ENCODE measurements at regions not wholly inside any gene's neighbourhood (a gene's known extent, or its start where the extent isn't known, plus 50 kb on each side); places are given as distances from the start of the nearest gene placed in this dataset.

- DNase-seq (ENCODE audit: low read depth in 4 of 4, low spot score in 2 of 4), result no peak
Measured at GRCh38 chr13:71090990-71091389, 776.0 kb downstream of the DACH1 start.

- no peak for DNase-seq (ENCODE audit: low read depth in 4 of 4, low spot score in 2 of 4)
Measured at GRCh38 chr13:71089056-71089455, 777.9 kb downstream of the DACH1 start.

GRCh38 chr13:71087432-71087831 lies 779.6 kb downstream of the DACH1 start:
- no peak for DNase-seq (ENCODE audit: low read depth in 4 of 4, low spot score in 2 of 4)

- no peak for DNase-seq (ENCODE audit: low read depth in 4 of 4, low spot score in 2 of 4)
Measured at GRCh38 chr13:71087006-71087405, 780.0 kb downstream of the DACH1 start.

- DNase-seq (ENCODE audit: low read depth in 4 of 4, low spot score in 2 of 4), result no peak
Measured at GRCh38 chr13:71082631-71083030, 784.4 kb downstream of the DACH1 start.

GRCh38 chr13:71079638-71080037 lies 787.4 kb downstream of the DACH1 start:
- DNase-seq (ENCODE audit: low read depth in 4 of 4, low spot score in 2 of 4), result peak in 1 of 4 donors; percentile 0

GRCh38 chr13:71068041-71068440 lies 799.0 kb downstream of the DACH1 start:
- no peak for DNase-seq (ENCODE audit: low read depth in 4 of 4, low spot score in 2 of 4)

GRCh38 chr13:71067165-71067815 lies 799.7 kb downstream of the DACH1 start:
- peak in 2 of 4 donors; percentile 3 to 25 for DNase-seq (ENCODE audit: low read depth in 4 of 4, low spot score in 2 of 4)

- DNase-seq (ENCODE audit: low read depth in 4 of 4, low spot score in 2 of 4), result no peak
Measured at GRCh38 chr13:71056581-71056980, 810.4 kb downstream of the DACH1 start.

GRCh38 chr13:71055644-71056043 lies 811.4 kb downstream of the DACH1 start:
- no peak for DNase-seq (ENCODE audit: low read depth in 4 of 4, low spot score in 2 of 4)

GRCh38 chr13:71055047-71055446 lies 812.0 kb downstream of the DACH1 start:
- no peak for DNase-seq (ENCODE audit: low read depth in 4 of 4, low spot score in 2 of 4)

- no peak for DNase-seq (ENCODE audit: low read depth in 4 of 4, low spot score in 2 of 4)
Measured at GRCh38 chr13:71054358-71054757, 812.6 kb downstream of the DACH1 start.

- DNase-seq (ENCODE audit: low read depth in 4 of 4, low spot score in 2 of 4), result no peak
Measured at GRCh38 chr13:71051573-71051972, 815.4 kb downstream of the DACH1 start.

GRCh38 chr13:71046360-71047079 lies 820.5 kb downstream of the DACH1 start:
- DNase-seq (ENCODE audit: low read depth in 4 of 4, low spot score in 2 of 4), result no peak

GRCh38 chr13:71045101-71045500 lies 821.9 kb downstream of the DACH1 start:
- DNase-seq (ENCODE audit: low read depth in 4 of 4, low spot score in 2 of 4), result no peak

GRCh38 chr13:71039440-71039839 lies 827.6 kb downstream of the DACH1 start:
- DNase-seq (ENCODE audit: low read depth in 4 of 4, low spot score in 2 of 4), result no peak

GRCh38 chr13:71034018-71034417 lies 833.0 kb downstream of the DACH1 start:
- DNase-seq (ENCODE audit: low read depth in 4 of 4, low spot score in 2 of 4), result no peak

- DNase-seq (ENCODE audit: low read depth in 4 of 4, low spot score in 2 of 4), result no peak
Measured at GRCh38 chr13:71033026-71033425, 834.0 kb downstream of the DACH1 start.

GRCh38 chr13:71030784-71031183 lies 836.2 kb downstream of the DACH1 start:
- DNase-seq (ENCODE audit: low read depth in 4 of 4, low spot score in 2 of 4), result no peak

- no peak for DNase-seq (ENCODE audit: low read depth in 4 of 4, low spot score in 2 of 4)
Measured at GRCh38 chr13:71028884-71029283, 838.1 kb downstream of the DACH1 start.

- DNase-seq (ENCODE audit: low read depth in 4 of 4, low spot score in 2 of 4), result peak in 3 of 4 donors; percentile 37 to 47 (median 41)
Measured at GRCh38 chr13:71021825-71022422, 845.1 kb downstream of the DACH1 start.

GRCh38 chr13:71018995-71019394 lies 848.0 kb downstream of the DACH1 start:
- DNase-seq (ENCODE audit: low read depth in 4 of 4, low spot score in 2 of 4), result no peak
